ENCODE measurements at regions not wholly inside any gene's neighbourhood (a gene's known extent, or its start where the extent isn't known, plus 50 kb on each side); places are given as distances from the start of the nearest gene placed in this dataset.
"Not testable (repeated sequence)": the region's sequence is repeated elsewhere in the genome, so short reads cannot be mapped to it uniquely, and the experiment has no call there.

- H3K27me3 ChIP-seq (replicated peaks), result no peaks in the 10 kb centered on the region
- no peak overlapping the region for H3K4me3 ChIP-seq (ENCODE audit: low read depth, low read length)
- no peak for DNase-seq
- H3K27ac ChIP-seq, result no peak overlapping the region
- no peak for TF ChIP-seq CTCF (IDR thresholded peaks at IDR 0.05; ENCODE audit: low read depth, low read length, missing control alignments)
- in situ Hi-C loops (cut with HindIII; ENCODE audit: low pct_ligation_motif_present, low sequenced_read_pairs), result no loop called here
- no peaks in the 10 kb centered on the region for H3K36me3 ChIP-seq (replicated peaks)
These were observed 91.2 kb downstream of the RCHY1 start for GRCh38 chr4:75422998-75423397.

- no peak for DNase-seq
- Histone ChIP-seq H3K4me3 (ENCODE audit: low read depth, low read length) (no peak overlapping the region), H3K27me3 (replicated peaks) (no peaks in the 10 kb centered on the region), H3K36me3 (replicated peaks) (no peaks in the 10 kb centered on the region), H3K27ac (no peak overlapping the region)
- no peak for TF ChIP-seq CTCF (IDR thresholded peaks at IDR 0.05; ENCODE audit: low read depth, low read length, missing control alignments)
- in situ Hi-C loops (cut with HindIII; ENCODE audit: low pct_ligation_motif_present, low sequenced_read_pairs), result no loop called here
These were observed 101.5 kb downstream of the RCHY1 start for GRCh38 chr4:75412746-75413145.

- no peak for TF ChIP-seq CTCF (IDR thresholded peaks at IDR 0.05; ENCODE audit: low read depth, low read length, missing control alignments)
- DNase-seq, result no peak
- H3K27me3 ChIP-seq (replicated peaks), result no peaks in the 10 kb centered on the region
- no peak overlapping the region for H3K4me3 ChIP-seq (ENCODE audit: low read depth, low read length)
- in situ Hi-C loops (cut with HindIII; ENCODE audit: low pct_ligation_motif_present, low sequenced_read_pairs), result no loop called here
- no peaks in the 10 kb centered on the region for H3K36me3 ChIP-seq (replicated peaks)
- H3K27ac ChIP-seq, result no peak overlapping the region
These were observed 115.7 kb downstream of the RCHY1 start for GRCh38 chr4:75398501-75398900.

- no peak for DNase-seq
- in situ Hi-C loops (cut with HindIII; ENCODE audit: low pct_ligation_motif_present, low sequenced_read_pairs), result no loop called here
- no peaks in the 10 kb centered on the region for H3K27me3 ChIP-seq (replicated peaks)
- H3K36me3 ChIP-seq (replicated peaks), result no peaks in the 10 kb centered on the region
- no peak for TF ChIP-seq CTCF (IDR thresholded peaks at IDR 0.05; ENCODE audit: low read depth, low read length, missing control alignments)
- no peak overlapping the region for H3K27ac ChIP-seq
- no peak overlapping the region for H3K4me3 ChIP-seq (ENCODE audit: low read depth, low read length)
These were observed 122.6 kb downstream of the RCHY1 start for GRCh38 chr4:75391489-75392166.

GRCh38 chr4:75386426-75386825 is 127.8 kb downstream of the RCHY1 start:
- DNase-seq; H3K27me3 ChIP-seq (replicated peaks); H3K4me3 ChIP-seq (ENCODE audit: low read depth, low read length); H3K27ac ChIP-seq; in situ Hi-C loops (cut with HindIII; ENCODE audit: low pct_ligation_motif_present, low sequenced_read_pairs); H3K36me3 ChIP-seq (replicated peaks): not testable (repeated sequence)

- Histone ChIP-seq H3K36me3 (replicated peaks) (no peaks in the 10 kb centered on the region), H3K4me3 (ENCODE audit: low read depth, low read length) (no peak overlapping the region), H3K27me3 (replicated peaks) (no peaks in the 10 kb centered on the region), H3K27ac (no peak overlapping the region)
- no peak for TF ChIP-seq CTCF (IDR thresholded peaks at IDR 0.05; ENCODE audit: low read depth, low read length, missing control alignments)
- DNase-seq, result no peak
- in situ Hi-C loops (cut with HindIII; ENCODE audit: low pct_ligation_motif_present, low sequenced_read_pairs), result no loop called here
These were observed 129.1 kb downstream of the RCHY1 start for GRCh38 chr4:75385106-75385505.

Measured in brain microvascular endothelial cell (primary cell).